ENCODE measurements at regions not wholly inside any gene's neighbourhood (a gene's known extent, or its start where the extent isn't known, plus 50 kb on each side); places are given as distances from the start of the nearest gene placed in this dataset.

- Mint-ChIP-seq H3K9me3 (peaks cover 2% of the 10 kb centered on the region), H3K27ac (no peak overlapping the region), H3K4me3 (no peak overlapping the region), H3K36me3 (no peaks in the 10 kb centered on the region), H3K4me1 (no peaks in the 10 kb centered on the region), H3K27me3 (peaks cover 7% of the 10 kb centered on the region)
- no peak for DNase-seq
Measured at GRCh38 chr14:55869397-55870049, 248.7 kb upstream of the PELI2 start.

GRCh38 chr14:55873169-55873568, 245.0 kb upstream of the PELI2 start:
- Mint-ChIP-seq H3K36me3 (no peaks in the 10 kb centered on the region), H3K27me3 (peaks cover 6% of the 10 kb centered on the region), H3K27ac (no peak overlapping the region)

GRCh38 chr14:55874785-55875184, 243.4 kb upstream of the PELI2 start:
- Mint-ChIP-seq H3K27ac (no peak overlapping the region), H3K27me3 (peaks cover 10% of the 10 kb centered on the region), H3K9me3 (no peaks in the 10 kb centered on the region), H3K4me3 (no peak overlapping the region), H3K4me1 (no peaks in the 10 kb centered on the region), H3K36me3 (no peaks in the 10 kb centered on the region)
- DNase-seq, result no peak

More at GRCh38 chr14:55873169-55873568, 245.0 kb upstream of the PELI2 start:
- Mint-ChIP-seq H3K4me1 (no peaks in the 10 kb centered on the region), H3K4me3 (no peak overlapping the region), H3K9me3 (no peaks in the 10 kb centered on the region)
- DNase-seq, result no peak

- no peak for DNase-seq
- Mint-ChIP-seq H3K4me1 (no peaks in the 10 kb centered on the region), H3K4me3 (no peak overlapping the region), H3K27me3 (peaks cover 15% of the 10 kb centered on the region), H3K27ac (no peak overlapping the region), H3K36me3 (no peaks in the 10 kb centered on the region), H3K9me3 (no peaks in the 10 kb centered on the region)
Measured at GRCh38 chr14:55877942-55878341, 240.3 kb upstream of the PELI2 start.

- no peak overlapping the region for H3K4me3 Mint-ChIP-seq
- no peaks in the 10 kb centered on the region for H3K4me1 Mint-ChIP-seq
- H3K27me3 Mint-ChIP-seq, result peaks cover 9% of the 10 kb centered on the region
- no peaks in the 10 kb centered on the region for H3K9me3 Mint-ChIP-seq
- DNase-seq, result no peak
- H3K27ac Mint-ChIP-seq, result no peak overlapping the region
- H3K36me3 Mint-ChIP-seq, result no peaks in the 10 kb centered on the region
Measured at GRCh38 chr14:55881577-55882241, 236.5 kb upstream of the PELI2 start.

- no peaks in the 10 kb centered on the region for H3K36me3 Mint-ChIP-seq
- DNase-seq, result no peak
- no peaks in the 10 kb centered on the region for H3K9me3 Mint-ChIP-seq
- no peaks in the 10 kb centered on the region for H3K4me1 Mint-ChIP-seq
- no peak overlapping the region for H3K4me3 Mint-ChIP-seq
- H3K27ac Mint-ChIP-seq, result no peak overlapping the region
- H3K27me3 Mint-ChIP-seq, result peaks cover 9% of the 10 kb centered on the region
Measured at GRCh38 chr14:55884819-55885218, 233.4 kb upstream of the PELI2 start.

- Mint-ChIP-seq H3K27ac (no peak overlapping the region), H3K9me3 (no peaks in the 10 kb centered on the region), H3K4me1 (no peaks in the 10 kb centered on the region), H3K27me3 (peaks cover 14% of the 10 kb centered on the region), H3K36me3 (no peaks in the 10 kb centered on the region), H3K4me3 (no peak overlapping the region)
- no peak for DNase-seq
Measured at GRCh38 chr14:55889124-55889523, 229.1 kb upstream of the PELI2 start.

- Mint-ChIP-seq H3K4me1 (no peaks in the 10 kb centered on the region), H3K27me3 (peaks cover 14% of the 10 kb centered on the region), H3K27ac (no peak overlapping the region), H3K4me3 (no peak overlapping the region), H3K9me3 (no peaks in the 10 kb centered on the region), H3K36me3 (no peaks in the 10 kb centered on the region)
- DNase-seq, result no peak
Measured at GRCh38 chr14:55891692-55892091, 226.5 kb upstream of the PELI2 start.

GRCh38 chr14:55892906-55893305, 225.3 kb upstream of the PELI2 start:
- H3K27ac Mint-ChIP-seq, result no peak overlapping the region
- DNase-seq, result no peak
- no peaks in the 10 kb centered on the region for H3K36me3 Mint-ChIP-seq
- H3K9me3 Mint-ChIP-seq, result no peaks in the 10 kb centered on the region
- peaks cover 14% of the 10 kb centered on the region for H3K27me3 Mint-ChIP-seq
- H3K4me3 Mint-ChIP-seq, result no peak overlapping the region
- no peaks in the 10 kb centered on the region for H3K4me1 Mint-ChIP-seq

- Mint-ChIP-seq H3K4me3 (no peak overlapping the region), H3K36me3 (no peaks in the 10 kb centered on the region), H3K9me3 (no peaks in the 10 kb centered on the region), H3K27ac (no peak overlapping the region), H3K4me1 (no peaks in the 10 kb centered on the region), H3K27me3 (peaks cover 10% of the 10 kb centered on the region)
- no peak for DNase-seq
Measured at GRCh38 chr14:55893705-55894104, 224.5 kb upstream of the PELI2 start.

- peaks cover 5% of the 10 kb centered on the region for H3K27me3 Mint-ChIP-seq
- no peaks in the 10 kb centered on the region for H3K9me3 Mint-ChIP-seq
- no peak for DNase-seq
- no peak overlapping the region for H3K4me3 Mint-ChIP-seq
- H3K27ac Mint-ChIP-seq, result no peak overlapping the region
- H3K4me1 Mint-ChIP-seq, result no peaks in the 10 kb centered on the region
- H3K36me3 Mint-ChIP-seq, result no peaks in the 10 kb centered on the region
Measured at GRCh38 chr14:55897031-55897430, 221.2 kb upstream of the PELI2 start.

- Mint-ChIP-seq H3K27ac (no peak overlapping the region), H3K36me3 (no peaks in the 10 kb centered on the region), H3K4me1 (no peaks in the 10 kb centered on the region), H3K4me3 (no peak overlapping the region), H3K9me3 (no peaks in the 10 kb centered on the region), H3K27me3 (no peaks in the 10 kb centered on the region)
- no peak for DNase-seq
Measured at GRCh38 chr14:55898938-55899337, 219.3 kb upstream of the PELI2 start.

GRCh38 chr14:55899531-55899930, 218.7 kb upstream of the PELI2 start:
- H3K36me3 Mint-ChIP-seq, result no peaks in the 10 kb centered on the region
- no peaks in the 10 kb centered on the region for H3K27me3 Mint-ChIP-seq
- no peaks in the 10 kb centered on the region for H3K4me1 Mint-ChIP-seq
- DNase-seq, result no peak
- no peaks in the 10 kb centered on the region for H3K9me3 Mint-ChIP-seq
- no peak overlapping the region for H3K4me3 Mint-ChIP-seq
- H3K27ac Mint-ChIP-seq, result no peak overlapping the region

GRCh38 chr14:55900749-55901148, 217.5 kb upstream of the PELI2 start:
- H3K27me3 Mint-ChIP-seq, result peaks cover 3% of the 10 kb centered on the region
- H3K36me3 Mint-ChIP-seq, result no peaks in the 10 kb centered on the region
- no peaks in the 10 kb centered on the region for H3K4me1 Mint-ChIP-seq
- H3K4me3 Mint-ChIP-seq, result no peak overlapping the region
- DNase-seq, result no peak
- no peaks in the 10 kb centered on the region for H3K9me3 Mint-ChIP-seq
- H3K27ac Mint-ChIP-seq, result no peak overlapping the region

GRCh38 chr14:55901291-55901690, 216.9 kb upstream of the PELI2 start:
- Mint-ChIP-seq H3K4me3 (no peak overlapping the region), H3K9me3 (no peaks in the 10 kb centered on the region), H3K27me3 (peaks cover 3% of the 10 kb centered on the region), H3K36me3 (no peaks in the 10 kb centered on the region), H3K4me1 (no peaks in the 10 kb centered on the region), H3K27ac (no peak overlapping the region)
- DNase-seq, result no peak

GRCh38 chr14:55902241-55902640, 216.0 kb upstream of the PELI2 start:
- Mint-ChIP-seq H3K4me1 (no peaks in the 10 kb centered on the region), H3K27ac (no peak overlapping the region)

More at GRCh38 chr14:55902241-55902640, 216.0 kb upstream of the PELI2 start:
- no peak for DNase-seq
- Mint-ChIP-seq H3K27me3 (peaks cover 3% of the 10 kb centered on the region), H3K4me3 (no peak overlapping the region), H3K9me3 (no peaks in the 10 kb centered on the region), H3K36me3 (no peaks in the 10 kb centered on the region)
